ENCODE measurements at regions not wholly inside any gene's neighbourhood (a gene's known extent, or its start where the extent isn't known, plus 50 kb on each side); places are given as distances from the start of the nearest gene placed in this dataset.

DNA sequence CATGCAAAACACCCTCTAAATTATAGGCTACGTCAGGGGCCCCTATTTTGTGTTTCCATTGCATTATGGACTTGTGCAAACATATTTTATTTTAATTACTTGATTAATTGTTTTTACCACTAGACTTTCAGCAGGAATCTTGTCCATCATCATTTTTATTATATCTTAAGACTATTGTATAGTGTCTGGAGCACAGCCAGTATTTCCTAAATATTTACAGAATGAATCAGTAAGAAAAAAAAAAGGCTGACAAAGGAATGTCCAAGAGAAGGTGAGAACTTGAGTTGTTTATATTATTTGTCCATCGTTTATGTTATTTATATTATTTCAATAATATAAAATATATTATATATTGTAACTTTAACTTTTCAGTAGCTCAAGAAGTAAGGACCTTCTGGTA lies 664.7 kb downstream of the SLC6A15 start:
- TF ChIP-seq, protein P1, sequence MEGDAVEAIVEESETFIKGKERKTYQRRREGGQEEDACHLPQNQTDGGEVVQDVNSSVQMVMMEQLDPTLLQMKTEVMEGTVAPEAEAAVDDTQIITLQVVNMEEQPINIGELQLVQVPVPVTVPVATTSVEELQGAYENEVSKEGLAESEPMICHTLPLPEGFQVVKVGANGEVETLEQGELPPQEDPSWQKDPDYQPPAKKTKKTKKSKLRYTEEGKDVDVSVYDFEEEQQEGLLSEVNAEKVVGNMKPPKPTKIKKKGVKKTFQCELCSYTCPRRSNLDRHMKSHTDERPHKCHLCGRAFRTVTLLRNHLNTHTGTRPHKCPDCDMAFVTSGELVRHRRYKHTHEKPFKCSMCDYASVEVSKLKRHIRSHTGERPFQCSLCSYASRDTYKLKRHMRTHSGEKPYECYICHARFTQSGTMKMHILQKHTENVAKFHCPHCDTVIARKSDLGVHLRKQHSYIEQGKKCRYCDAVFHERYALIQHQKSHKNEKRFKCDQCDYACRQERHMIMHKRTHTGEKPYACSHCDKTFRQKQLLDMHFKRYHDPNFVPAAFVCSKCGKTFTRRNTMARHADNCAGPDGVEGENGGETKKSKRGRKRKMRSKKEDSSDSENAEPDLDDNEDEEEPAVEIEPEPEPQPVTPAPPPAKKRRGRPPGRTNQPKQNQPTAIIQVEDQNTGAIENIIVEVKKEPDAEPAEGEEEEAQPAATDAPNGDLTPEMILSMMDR (IDR thresholded peaks at IDR 0.05) = no peak
- TF ChIP-seq POLR2A (IDR thresholded peaks at IDR 0.05) = no peak
